ENCODE measurements at regions not wholly inside any gene's neighbourhood (a gene's known extent, or its start where the extent isn't known, plus 50 kb on each side); places are given as distances from the start of the nearest gene placed in this dataset.

DNA sequence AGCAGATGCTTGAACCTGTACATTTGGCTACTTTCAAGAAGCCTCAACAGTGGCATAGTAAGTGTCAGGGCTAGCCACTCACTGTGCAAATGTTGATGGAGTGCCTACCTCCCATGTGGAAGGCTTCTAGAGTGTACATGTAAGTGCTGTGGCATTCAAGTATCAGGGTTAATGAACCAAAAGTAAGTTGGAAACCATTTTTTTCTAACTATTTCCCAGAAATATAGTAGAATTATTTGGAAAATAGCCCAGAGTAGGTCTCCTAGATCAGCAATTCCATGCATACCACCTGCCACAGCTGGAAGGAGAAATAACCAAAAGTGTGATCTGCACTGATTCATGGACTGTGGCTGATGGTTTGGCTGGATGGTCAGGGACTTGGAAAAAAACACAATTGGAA lies 53.3 kb downstream of the FOXD1 start:
- TF ChIP-seq, protein P1, sequence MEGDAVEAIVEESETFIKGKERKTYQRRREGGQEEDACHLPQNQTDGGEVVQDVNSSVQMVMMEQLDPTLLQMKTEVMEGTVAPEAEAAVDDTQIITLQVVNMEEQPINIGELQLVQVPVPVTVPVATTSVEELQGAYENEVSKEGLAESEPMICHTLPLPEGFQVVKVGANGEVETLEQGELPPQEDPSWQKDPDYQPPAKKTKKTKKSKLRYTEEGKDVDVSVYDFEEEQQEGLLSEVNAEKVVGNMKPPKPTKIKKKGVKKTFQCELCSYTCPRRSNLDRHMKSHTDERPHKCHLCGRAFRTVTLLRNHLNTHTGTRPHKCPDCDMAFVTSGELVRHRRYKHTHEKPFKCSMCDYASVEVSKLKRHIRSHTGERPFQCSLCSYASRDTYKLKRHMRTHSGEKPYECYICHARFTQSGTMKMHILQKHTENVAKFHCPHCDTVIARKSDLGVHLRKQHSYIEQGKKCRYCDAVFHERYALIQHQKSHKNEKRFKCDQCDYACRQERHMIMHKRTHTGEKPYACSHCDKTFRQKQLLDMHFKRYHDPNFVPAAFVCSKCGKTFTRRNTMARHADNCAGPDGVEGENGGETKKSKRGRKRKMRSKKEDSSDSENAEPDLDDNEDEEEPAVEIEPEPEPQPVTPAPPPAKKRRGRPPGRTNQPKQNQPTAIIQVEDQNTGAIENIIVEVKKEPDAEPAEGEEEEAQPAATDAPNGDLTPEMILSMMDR (conservative IDR thresholded peaks at IDR 0.05), result no peak
- no peak for TF ChIP-seq ZFX (IDR thresholded peaks at IDR 0.05)
- H3K27ac ChIP-seq, result no peak overlapping the region

DNA sequence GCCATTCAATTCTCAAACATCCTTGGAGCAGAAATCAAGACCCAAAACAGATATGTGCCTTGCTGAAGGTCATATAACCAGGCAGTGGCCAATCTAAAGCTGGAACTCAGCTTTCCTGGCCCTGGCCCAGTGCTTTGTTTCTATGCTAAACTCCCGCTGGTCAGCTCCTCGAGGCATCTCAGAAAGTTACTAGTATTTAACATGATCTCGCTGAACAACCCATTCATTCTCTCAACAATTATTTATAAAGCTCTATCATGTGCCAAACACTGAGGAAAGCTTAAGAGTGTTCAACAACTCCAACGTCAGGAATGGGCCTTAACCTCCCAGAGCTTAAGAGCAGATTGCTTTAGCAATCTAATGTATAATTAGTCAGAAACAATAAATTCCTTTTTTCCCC lies 54.0 kb downstream of the FOXD1 start:
- no peak for TF ChIP-seq ZFX (IDR thresholded peaks at IDR 0.05)
- TF ChIP-seq, protein P1 (conservative IDR thresholded peaks at IDR 0.05), result no peak
- no peak overlapping the region for H3K27ac ChIP-seq

DNA sequence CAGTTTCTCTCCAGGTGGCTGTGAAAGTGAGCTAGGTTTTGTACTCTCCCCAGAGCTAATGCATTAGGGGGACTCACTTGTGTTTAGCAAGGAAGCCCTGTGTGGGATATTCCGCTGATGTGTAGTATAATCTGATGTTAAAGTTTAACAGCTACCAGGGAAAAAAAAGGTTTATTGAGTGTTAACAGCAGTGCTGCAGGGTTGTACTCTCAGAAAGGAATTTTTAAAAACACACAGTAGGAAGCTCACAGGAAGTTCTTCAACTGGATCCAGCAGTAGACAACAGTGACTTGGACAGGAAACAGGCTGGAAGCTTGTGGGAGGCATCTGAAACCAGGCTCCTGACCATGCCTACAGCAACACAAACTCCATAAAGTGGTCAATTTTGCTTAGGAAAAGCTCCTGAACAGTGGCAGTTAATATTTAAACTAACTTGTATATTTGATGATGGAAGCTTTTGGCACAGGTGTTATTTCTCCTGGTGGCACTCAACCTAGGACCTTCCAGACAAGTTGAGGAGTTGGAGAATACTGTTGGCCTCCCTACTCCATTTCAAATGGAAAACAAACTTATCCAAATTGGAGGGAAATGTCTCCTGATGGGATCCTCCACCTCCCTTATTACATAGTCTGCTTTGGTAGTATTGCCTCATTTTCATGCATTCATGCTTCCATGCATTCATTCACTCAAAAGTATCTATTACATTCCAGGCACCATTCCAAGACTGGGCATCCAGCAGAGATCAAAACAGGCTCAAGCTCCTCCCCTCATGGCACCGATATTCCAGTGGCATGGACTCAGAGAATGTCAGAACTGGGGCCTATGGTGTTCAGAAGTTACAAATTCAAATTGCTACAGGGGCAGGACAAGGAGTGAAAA lies 54.7 kb downstream of the FOXD1 start:
- no peak overlapping the region for H3K27ac ChIP-seq
- no peak for TF ChIP-seq ZFX (IDR thresholded peaks at IDR 0.05)
- TF ChIP-seq, protein P1 (conservative IDR thresholded peaks at IDR 0.05), result no peak

DNA sequence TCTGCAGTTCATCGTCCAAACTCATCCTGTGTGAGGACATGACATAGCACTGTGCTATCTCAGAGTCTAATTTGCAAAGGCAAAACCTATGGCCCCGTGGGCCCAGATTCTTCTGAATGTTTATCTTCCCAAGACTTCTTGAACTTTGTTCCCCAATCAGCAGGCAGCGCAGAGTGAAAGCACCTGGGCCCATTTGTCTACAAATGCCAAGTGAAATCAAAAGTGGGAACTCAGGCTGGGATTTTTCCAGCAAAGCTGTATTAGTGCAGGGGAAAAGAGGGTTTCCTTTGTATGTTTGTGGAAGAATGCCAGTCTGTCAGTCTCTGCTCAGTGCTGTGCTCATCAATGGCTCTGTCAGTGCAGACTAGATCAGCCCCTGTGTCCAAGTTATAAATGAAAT lies 55.8 kb downstream of the FOXD1 start:
- TF ChIP-seq, protein P1 (conservative IDR thresholded peaks at IDR 0.05), result no peak
- TF ChIP-seq ZFX (IDR thresholded peaks at IDR 0.05), result no peak
- no peak overlapping the region for H3K27ac ChIP-seq

DNA sequence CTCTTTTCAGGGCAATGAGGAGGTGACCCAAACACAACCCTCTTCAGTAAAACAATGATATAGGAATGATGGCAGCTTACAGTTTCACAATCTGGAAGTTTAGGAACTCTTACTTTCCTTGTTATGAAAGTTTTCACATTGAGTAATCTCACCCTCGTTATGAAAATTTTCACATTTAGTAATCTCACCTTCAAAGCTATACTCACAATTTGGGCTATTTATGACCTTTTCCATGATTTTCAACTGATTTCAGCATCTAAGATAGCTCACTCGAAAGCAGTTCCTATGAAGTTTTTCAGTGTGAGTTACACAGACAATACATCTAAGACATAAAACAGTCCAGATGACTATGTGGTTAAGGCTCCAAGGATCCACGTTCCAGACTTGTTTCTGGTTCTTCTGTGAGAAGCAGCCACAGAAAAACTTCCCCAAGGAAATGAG lies 57.1 kb downstream of the FOXD1 start:
- H3K27ac ChIP-seq, result no peak overlapping the region
- TF ChIP-seq, protein P1 (conservative IDR thresholded peaks at IDR 0.05), result no peak
- TF ChIP-seq ZFX (IDR thresholded peaks at IDR 0.05), result no peak

DNA sequence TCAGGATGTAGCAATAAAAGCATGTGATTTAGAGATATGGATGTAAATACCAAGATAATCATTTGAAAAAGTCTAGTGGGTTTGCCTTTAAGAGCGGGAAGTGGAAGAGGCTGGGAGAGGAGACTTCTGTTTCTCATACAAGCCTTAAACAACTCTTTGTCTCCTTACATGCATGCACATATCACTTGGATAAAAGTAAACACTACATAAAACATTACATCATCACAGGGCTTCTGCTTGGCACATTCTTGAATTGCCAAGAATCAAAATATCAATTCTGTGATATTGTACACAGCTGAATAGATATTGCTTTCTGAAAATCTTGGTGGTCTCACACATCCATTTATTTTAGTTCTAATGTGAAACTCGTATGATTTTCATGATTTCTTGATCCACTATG lies 57.6 kb downstream of the FOXD1 start:
- H3K27ac ChIP-seq, result no peak overlapping the region
- TF ChIP-seq, protein P1 (conservative IDR thresholded peaks at IDR 0.05), result no peak
- TF ChIP-seq ZFX (IDR thresholded peaks at IDR 0.05), result no peak

DNA sequence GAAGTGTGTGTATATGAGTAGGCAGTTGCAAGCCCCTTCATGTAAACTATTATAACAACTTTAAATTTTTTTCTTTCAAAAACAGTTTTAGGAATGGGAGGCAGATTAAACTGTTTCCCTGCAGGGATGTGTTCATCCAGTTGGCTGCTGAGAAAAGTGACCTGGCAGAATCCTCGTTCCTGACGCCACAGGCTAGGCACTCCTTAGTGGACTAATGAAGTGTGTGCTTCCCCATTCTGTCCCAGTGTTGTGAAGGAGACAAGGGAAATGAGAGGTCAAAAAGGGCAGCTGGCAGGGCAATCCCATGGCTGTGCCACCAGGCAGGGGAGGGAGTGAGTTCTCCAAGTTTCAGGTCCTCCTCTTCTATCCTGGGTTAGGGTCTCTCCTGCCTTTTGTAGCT lies 59.8 kb downstream of the FOXD1 start:
- no peak overlapping the region for H3K27ac ChIP-seq
- TF ChIP-seq, protein P1 (conservative IDR thresholded peaks at IDR 0.05), result no peak
- no peak for TF ChIP-seq ZFX (IDR thresholded peaks at IDR 0.05)
